RWPE1 (cell line): ENCODE measurements at regions not wholly inside any gene's neighbourhood (a gene's known extent, or its start where the extent isn't known, plus 50 kb on each side); places are given as distances from the start of the nearest gene placed in this dataset.

Experiments used
- CTCF ChIA-PET: fragments of 350-600 bp; sonication (Branson Sonifier 250); formaldehyde crosslinking; extraction: SDS; loops from one replicate; lab custom pipeline; 2021; lab: Yijun Ruan, JAX
- POLR2A ChIA-PET: fragments of 400-600 bp; formaldehyde crosslinking; extraction: SDS; loops from one replicate; lab custom pipeline; 2020; ENCODE audit warnings: antibody characterized with exemption; ENCODE audit not compliant: low non-redundant PET; lab: Yijun Ruan, JAX
- DNase-seq: peaks from one replicate; pipeline ENCODE4 v3.0.0; 2012; ENCODE audit warnings: low spot score
- H3K27ac ChIP-seq: fragments of 450-650 bp; 2 replicates; pipeline ENCODE4 v1.5.1; 2017
- TF ChIP-seq, protein P1 (sequence below): fragments of 450-650 bp; conservative IDR thresholded peaks from 2 replicates; pipeline ENCODE4 v1.5.1; 2017; ENCODE audit warnings: low read depth, mild to moderate bottlenecking

DNA sequence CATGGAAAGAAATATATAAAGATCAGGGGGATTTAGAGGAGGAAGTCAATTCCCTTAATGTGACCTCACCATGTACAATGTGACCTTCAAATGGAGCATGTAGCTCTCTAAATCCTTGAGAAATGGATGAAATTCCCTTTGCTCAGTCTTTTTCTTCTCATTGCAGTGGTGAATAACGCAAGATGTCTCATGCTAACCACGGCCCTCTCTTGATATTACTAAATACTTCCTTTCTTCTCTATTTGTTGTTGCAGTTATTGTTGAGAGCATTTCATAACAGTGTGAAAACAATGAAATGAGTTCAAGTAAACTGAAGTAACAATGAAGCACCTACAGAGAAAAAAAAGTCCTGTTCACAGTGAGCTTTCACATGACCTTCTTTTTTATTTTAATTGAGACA lies 55.6 kb downstream of the ZNF281 start:
- TF ChIP-seq, protein P1, sequence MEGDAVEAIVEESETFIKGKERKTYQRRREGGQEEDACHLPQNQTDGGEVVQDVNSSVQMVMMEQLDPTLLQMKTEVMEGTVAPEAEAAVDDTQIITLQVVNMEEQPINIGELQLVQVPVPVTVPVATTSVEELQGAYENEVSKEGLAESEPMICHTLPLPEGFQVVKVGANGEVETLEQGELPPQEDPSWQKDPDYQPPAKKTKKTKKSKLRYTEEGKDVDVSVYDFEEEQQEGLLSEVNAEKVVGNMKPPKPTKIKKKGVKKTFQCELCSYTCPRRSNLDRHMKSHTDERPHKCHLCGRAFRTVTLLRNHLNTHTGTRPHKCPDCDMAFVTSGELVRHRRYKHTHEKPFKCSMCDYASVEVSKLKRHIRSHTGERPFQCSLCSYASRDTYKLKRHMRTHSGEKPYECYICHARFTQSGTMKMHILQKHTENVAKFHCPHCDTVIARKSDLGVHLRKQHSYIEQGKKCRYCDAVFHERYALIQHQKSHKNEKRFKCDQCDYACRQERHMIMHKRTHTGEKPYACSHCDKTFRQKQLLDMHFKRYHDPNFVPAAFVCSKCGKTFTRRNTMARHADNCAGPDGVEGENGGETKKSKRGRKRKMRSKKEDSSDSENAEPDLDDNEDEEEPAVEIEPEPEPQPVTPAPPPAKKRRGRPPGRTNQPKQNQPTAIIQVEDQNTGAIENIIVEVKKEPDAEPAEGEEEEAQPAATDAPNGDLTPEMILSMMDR: no peak
- CTCF ChIA-PET: interaction anchor here (0.6 to 0.7 kb wide), 2 partner anchors 17 to 78 kb away, joined by 4 to 6 read pairs; no protein-coding TSS in a partner anchor
- POLR2A ChIA-PET: no interaction called here
- DNase-seq: no peak
- no peak overlapping the region for H3K27ac ChIP-seq

DNA sequence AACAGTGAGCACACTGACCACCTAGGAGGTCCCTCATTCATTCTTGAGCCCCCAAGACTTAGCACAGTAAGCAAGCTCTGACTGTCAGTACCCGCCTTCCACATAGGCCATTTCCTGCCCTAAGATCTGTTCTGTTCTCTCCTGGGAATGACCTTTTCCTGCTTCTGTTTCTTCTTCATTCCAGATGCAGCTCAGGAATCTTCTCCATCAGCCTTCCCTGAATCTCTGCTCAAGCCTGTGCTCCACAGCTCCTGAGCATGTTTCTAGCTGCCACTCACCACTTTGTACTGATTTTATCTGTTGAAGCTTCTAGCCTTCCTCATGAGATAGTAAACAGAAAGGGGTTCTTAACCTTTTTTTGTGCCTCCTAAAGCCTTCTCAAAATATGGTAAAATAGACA lies 56.6 kb downstream of the ZNF281 start:
- TF ChIP-seq, protein P1: no peak
- ChIA-PET POLR2A (no interaction called here), CTCF (interaction anchor here (0.7 kb wide), 2 partner anchors 11 to 435 kb away, joined by 3 to 5 read pairs; no protein-coding TSS in a partner anchor)
- DNase-seq: no peak
- H3K27ac ChIP-seq: no peak overlapping the region

DNA sequence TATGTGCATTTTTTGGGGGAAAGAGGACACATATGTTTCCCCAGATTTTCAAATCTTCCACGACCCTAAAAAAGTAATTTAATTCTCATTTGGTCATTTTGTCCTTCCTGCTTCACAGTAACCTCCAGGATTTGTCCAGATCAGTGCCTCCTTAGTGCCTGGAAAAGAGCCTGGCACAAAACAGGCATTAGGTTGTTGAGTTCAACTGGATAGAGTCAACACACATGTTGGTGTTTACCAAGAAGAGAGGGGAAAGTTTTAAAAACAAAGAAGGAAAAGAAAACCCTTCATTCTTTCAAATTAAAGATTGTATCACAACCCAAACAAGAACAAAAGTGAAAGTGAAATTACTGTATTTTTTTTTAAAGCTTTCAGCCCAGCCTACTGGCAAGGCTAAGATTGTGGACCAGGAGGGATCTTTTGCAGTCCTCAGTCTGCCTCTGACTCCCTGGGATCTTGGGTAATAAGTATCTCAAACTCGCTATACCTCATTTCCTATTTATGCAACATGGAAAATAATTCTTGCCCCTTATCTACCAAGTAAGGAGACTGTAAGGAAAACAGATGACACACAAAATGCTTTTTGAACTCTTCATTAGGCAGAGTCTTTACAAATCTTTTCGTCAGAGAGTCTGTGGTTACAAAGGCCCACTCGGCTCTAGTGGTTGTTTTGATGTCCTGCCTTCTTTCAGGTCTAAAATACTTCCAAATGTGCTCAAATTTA lies 57.8 kb downstream of the ZNF281 start:
- ChIA-PET POLR2A (no interaction called here), CTCF (interaction anchor here (0.7 kb wide), 1 partner anchor 576 kb away, joined by 5 read pairs; no protein-coding TSS in a partner anchor)
- TF ChIP-seq, protein P1: no peak
- H3K27ac ChIP-seq: no peak overlapping the region
- DNase-seq: no peak

DNA sequence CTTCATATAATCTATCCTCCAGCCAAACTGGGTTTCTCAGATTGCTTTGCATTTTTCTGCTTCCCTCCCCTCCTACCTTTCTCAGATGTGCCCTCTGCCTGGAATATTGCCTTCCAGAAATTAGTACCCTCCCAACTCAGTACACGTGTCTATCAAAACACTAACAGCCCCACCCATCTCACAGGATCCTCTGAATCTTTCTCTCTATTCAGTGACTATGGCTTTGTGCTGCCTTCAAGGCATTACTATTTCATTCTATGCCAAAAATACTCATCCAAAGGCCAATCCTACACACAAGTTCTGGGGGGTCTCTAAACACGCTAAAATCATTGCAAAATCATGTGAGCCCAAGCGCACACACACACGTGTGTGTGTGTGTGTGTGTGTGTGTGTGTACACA lies 58.4 kb downstream of the ZNF281 start:
- no peak overlapping the region for H3K27ac ChIP-seq
- ChIA-PET POLR2A (no interaction called here), CTCF (no interaction called here)
- TF ChIP-seq, protein P1: no peak
- no peak for DNase-seq

DNA sequence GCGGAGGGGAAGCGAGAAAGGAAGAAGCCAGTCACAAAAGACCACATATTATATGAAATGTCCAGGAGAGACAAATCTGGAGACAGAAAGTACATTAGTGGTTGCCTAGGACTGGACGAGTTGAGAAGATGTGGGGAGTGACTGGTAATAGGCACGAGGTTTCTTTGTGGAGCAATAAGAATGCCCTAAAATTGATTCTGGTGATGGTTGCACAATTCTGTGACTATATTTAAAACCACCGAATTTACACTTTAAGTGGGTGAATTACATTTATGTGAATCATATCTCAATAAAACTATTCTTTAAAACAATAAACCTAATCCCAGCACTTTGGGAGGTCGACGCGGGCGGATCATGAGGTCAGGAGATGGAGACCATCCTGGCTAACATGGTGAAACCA lies 63.1 kb downstream of the ZNF281 start:
- ChIA-PET POLR2A (no interaction called here), CTCF (interaction anchor here (0.7 kb wide), 1 partner anchor 12 kb away, joined by 4 read pairs; no protein-coding TSS in a partner anchor)
- DNase-seq: no peak
- TF ChIP-seq, protein P1: no peak
- no peak overlapping the region for H3K27ac ChIP-seq

DNA sequence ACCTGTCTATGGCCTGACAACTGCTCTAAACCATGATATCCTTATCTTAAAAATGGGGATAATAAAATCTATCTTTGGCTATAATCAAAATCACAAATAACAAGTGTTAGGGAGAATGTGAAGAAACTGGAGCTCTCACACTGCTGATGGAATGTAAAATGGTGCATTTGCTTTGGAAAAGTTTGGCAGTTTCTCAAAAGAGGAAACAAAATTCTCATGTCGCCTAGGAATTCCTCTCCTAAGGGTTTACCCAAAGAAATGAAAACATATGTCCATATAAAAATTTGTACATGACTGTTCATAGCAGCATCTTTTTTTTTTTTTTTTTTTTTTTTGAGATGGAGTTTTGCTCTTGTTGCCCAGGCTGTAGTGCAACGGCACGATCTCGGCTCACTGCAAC lies 64.3 kb downstream of the ZNF281 start:
- no peak overlapping the region for H3K27ac ChIP-seq
- POLR2A ChIA-PET: no interaction called here
- CTCF ChIA-PET: no interaction called here
- DNase-seq: no peak
- TF ChIP-seq, protein P1: no peak
